ENCODE measurements at regions not wholly inside any gene's neighbourhood (a gene's known extent, or its start where the extent isn't known, plus 50 kb on each side); places are given as distances from the start of the nearest gene placed in this dataset.

- Histone ChIP-seq H3K4me3 (ENCODE audit: low read depth, low read length) (no peak overlapping the region), H3K79me2 (no peaks in the 10 kb centered on the region), H2AFZ (no peak overlapping the region), H3K27ac (no peak overlapping the region), H3K9ac (no peak overlapping the region), H3K9me3 (ENCODE audit: control insufficient read depth, low read length) (no peaks in the 10 kb centered on the region), H3K27me3 (ENCODE audit: control insufficient read depth, insufficient read depth, low read length) (no peaks in the 10 kb centered on the region), H3K36me3 (ENCODE audit: control insufficient read depth, insufficient read depth, low read length) (no peaks in the 10 kb centered on the region), H3K4me2 (ENCODE audit: low read length) (no peak overlapping the region), H3K4me1 (no peaks in the 10 kb centered on the region)
- TF ChIP-seq CTCF (IDR thresholded peaks at IDR 0.05) = no peak
These were observed 572.5 kb upstream of the ISX start for GRCh38 chr22:34493486-34493885.

GRCh38 chr22:34501366-34501965 lies 564.5 kb upstream of the ISX start:
- no peak overlapping the region for H3K4me2 ChIP-seq (ENCODE audit: low read length)
- no peaks in the 10 kb centered on the region for H3K79me2 ChIP-seq
- no peak overlapping the region for H3K9ac ChIP-seq
- H3K4me1 ChIP-seq = no peaks in the 10 kb centered on the region
- H2AFZ ChIP-seq = no peak overlapping the region
- no peaks in the 10 kb centered on the region for H3K36me3 ChIP-seq (ENCODE audit: control insufficient read depth, insufficient read depth, low read length)
- no peaks in the 10 kb centered on the region for H3K9me3 ChIP-seq (ENCODE audit: control insufficient read depth, low read length)
- no peak for TF ChIP-seq CTCF (IDR thresholded peaks at IDR 0.05)
- no peaks in the 10 kb centered on the region for H3K27me3 ChIP-seq (ENCODE audit: control insufficient read depth, insufficient read depth, low read length)
- no peak overlapping the region for H3K4me3 ChIP-seq (ENCODE audit: low read depth, low read length)
- no peak overlapping the region for H3K27ac ChIP-seq

GRCh38 chr22:34502821-34503220 lies 563.1 kb upstream of the ISX start:
- H3K9ac ChIP-seq = no peak overlapping the region
- no peaks in the 10 kb centered on the region for H3K36me3 ChIP-seq (ENCODE audit: control insufficient read depth, insufficient read depth, low read length)
- no peak overlapping the region for H3K27ac ChIP-seq
- TF ChIP-seq CTCF (IDR thresholded peaks at IDR 0.05) = no peak
- no peaks in the 10 kb centered on the region for H3K4me1 ChIP-seq
- H2AFZ ChIP-seq = no peak overlapping the region
- H3K4me2 ChIP-seq (ENCODE audit: low read length) = no peak overlapping the region
- H3K79me2 ChIP-seq = no peaks in the 10 kb centered on the region
- H3K9me3 ChIP-seq (ENCODE audit: control insufficient read depth, low read length) = no peaks in the 10 kb centered on the region
- no peaks in the 10 kb centered on the region for H3K27me3 ChIP-seq (ENCODE audit: control insufficient read depth, insufficient read depth, low read length)
- no peak overlapping the region for H3K4me3 ChIP-seq (ENCODE audit: low read depth, low read length)

- no peak overlapping the region for H3K4me2 ChIP-seq (ENCODE audit: low read length)
- no peak overlapping the region for H2AFZ ChIP-seq
- H3K36me3 ChIP-seq (ENCODE audit: control insufficient read depth, insufficient read depth, low read length) = no peaks in the 10 kb centered on the region
- H3K27ac ChIP-seq = no peak overlapping the region
- no peak overlapping the region for H3K9ac ChIP-seq
- H3K27me3 ChIP-seq (ENCODE audit: control insufficient read depth, insufficient read depth, low read length) = no peaks in the 10 kb centered on the region
- no peak overlapping the region for H3K4me3 ChIP-seq (ENCODE audit: low read depth, low read length)
- H3K9me3 ChIP-seq (ENCODE audit: control insufficient read depth, low read length) = no peaks in the 10 kb centered on the region
- no peaks in the 10 kb centered on the region for H3K4me1 ChIP-seq
- TF ChIP-seq CTCF (IDR thresholded peaks at IDR 0.05) = no peak
- H3K79me2 ChIP-seq = no peaks in the 10 kb centered on the region
These were observed 557.2 kb upstream of the ISX start for GRCh38 chr22:34508797-34509196.

GRCh38 chr22:34526681-34527080 lies 539.3 kb upstream of the ISX start:
- H3K36me3 ChIP-seq (ENCODE audit: control insufficient read depth, insufficient read depth, low read length) = no peaks in the 10 kb centered on the region
- H3K79me2 ChIP-seq = no peaks in the 10 kb centered on the region
- no peak overlapping the region for H3K9ac ChIP-seq
- no peak overlapping the region for H3K4me2 ChIP-seq (ENCODE audit: low read length)
- no peak overlapping the region for H2AFZ ChIP-seq
- no peaks in the 10 kb centered on the region for H3K4me1 ChIP-seq
- H3K4me3 ChIP-seq (ENCODE audit: low read depth, low read length) = no peak overlapping the region
- H3K27ac ChIP-seq = no peak overlapping the region
- no peaks in the 10 kb centered on the region for H3K27me3 ChIP-seq (ENCODE audit: control insufficient read depth, insufficient read depth, low read length)
- no peaks in the 10 kb centered on the region for H3K9me3 ChIP-seq (ENCODE audit: control insufficient read depth, low read length)
- no peak for TF ChIP-seq CTCF (IDR thresholded peaks at IDR 0.05)
